HCT116 (cell line): ENCODE measurements at regions not wholly inside any gene's neighbourhood (a gene's known extent, or its start where the extent isn't known, plus 50 kb on each side); places are given as distances from the start of the nearest gene placed in this dataset.

Source experiments
- ATAC-seq: fragments of 200-7000 bp; cut with Tn5 transposase; 2 replicates; pipeline ENCODE4 v1.9.1; 2020; ENCODE audit warnings: mild to moderate bottlenecking, moderate library complexity
- BruUV-seq: library from RNA; stranded (reverse); fragments of 400-500 nt; replicated peaks from 2 replicates; lab custom pipeline; 2021; lab: Mats Ljungman, UMichigan
- CTCF ChIA-PET: fragments of 300-600 bp; sonication (Branson Sonifier 250); formaldehyde crosslinking; loops from one replicate; lab custom pipeline; 2021; ENCODE audit warnings: antibody characterized with exemption; lab: Charles Lee
- POLR2A ChIA-PET: fragments of 300-600, 350-600 bp; sonication (Branson Sonifier 250); formaldehyde crosslinking; loops from one replicate; lab custom pipeline; 2021; ENCODE audit warnings: antibody characterized with exemption; lab: Charles Lee
- RAD21 ChIA-PET, 2 experiments: fragments of 300-600 bp; sonication (Branson Sonifier 250); formaldehyde crosslinking; loops; one replicate each; lab custom pipeline; 2023; ENCODE audit warnings: low total read pairs in 2 of 2; ENCODE audit not compliant: uncharacterized antibody in 2 of 2, unreplicated experiment in 2 of 2, low non-redundant PET in 1 of 2; lab: Charles Lee
- DNase-seq: peaks from one replicate; pipeline ENCODE4 v3.0.0-alpha.2; 2010; ENCODE audit warnings: low read depth, low spot score
- H2AFZ ChIP-seq: fragments of 200-600 bp; shearing (Covaris generic), sonication (generic); 2 replicates; pipeline ENCODE4 v1.6.1; 2017; ENCODE audit warnings: low read depth, mixed run types, mixed read lengths, antibody characterized with exemption, low read length; ENCODE audit not compliant: poor library complexity, severe bottlenecking
- H3K27ac ChIP-seq: 2 replicates; pipeline ENCODE4 v1.5.1; 2012; ENCODE audit warnings: low read depth, low read length
- H3K27me3 ChIP-seq: fragments of 200-600 bp; sonication (generic); 2 replicates; pipeline ENCODE4 v1.6.1; 2016; ENCODE audit warnings: mixed run types, low read length, mixed read lengths; ENCODE audit not compliant: insufficient read depth
- H3K36me3 ChIP-seq, 2 experiments: fragments of 200-500 bp in 1 of 2; fragments of 200-600 bp in 1 of 2; sonication (Bioruptor generic) in 1 of 2; sonication (generic) in 1 of 2; 2 replicates each; pipeline versions ENCODE4 v1.5.1 to v1.6.1; 2014 to 2016; ENCODE audit warnings: low read length in 2 of 2, inconsistent platforms in 1 of 2, mixed read lengths in 1 of 2, mixed run types in 1 of 2; ENCODE audit not compliant: insufficient read depth in 2 of 2, control insufficient read depth in 1 of 2
- H3K4me1 ChIP-seq, 2 experiments: fragments of 200-600 bp in 1 of 2; sonication (generic) in 1 of 2; 2 replicates each; pipeline versions ENCODE4 v1.5.1 to v1.6.1; 2012 to 2017; ENCODE audit warnings: low read length in 2 of 2, inconsistent platforms in 1 of 2, mild to moderate bottlenecking in 1 of 2, mixed read lengths in 1 of 2, mixed run types in 1 of 2, moderate library complexity in 1 of 2; ENCODE audit not compliant: insufficient read depth in 2 of 2, control insufficient read depth in 1 of 2
- H3K4me2 ChIP-seq: fragments of 200-600 bp; sonication (generic); 2 replicates; pipeline ENCODE4 v1.6.1; 2017; ENCODE audit warnings: mixed run types, low read length, mixed read lengths
- H3K4me3 ChIP-seq, 2 experiments: fragments of 200-600 bp in 1 of 2; sonication (generic) in 1 of 2; replicated peaks in 1 of 2; 2 replicates each; pipeline ENCODE4 v1.5.1; 2011 to 2016; ENCODE audit warnings: low read length in 2 of 2, control low read depth in 1 of 2, low read depth in 1 of 2, mild to moderate bottlenecking in 1 of 2, mixed read lengths in 1 of 2, mixed run types in 1 of 2
- H3K79me2 ChIP-seq: fragments of 200-600 bp; sonication (generic); 2 replicates; pipeline ENCODE4 v1.6.1; 2017; ENCODE audit warnings: mild to moderate bottlenecking, mixed run types, low read length, moderate library complexity, mixed read lengths; ENCODE audit not compliant: insufficient read depth
- H3K9ac ChIP-seq: fragments of 200-600 bp; sonication (generic); 2 replicates; pipeline ENCODE4 v1.6.1; 2016; ENCODE audit warnings: low read length, mixed read lengths
- H3K9me2 ChIP-seq: fragments of 200-600 bp; sonication (generic), shearing (Covaris generic); 2 replicates; pipeline ENCODE4 v1.6.1; 2017; ENCODE audit warnings: mixed run types, mild to moderate bottlenecking, moderate library complexity; ENCODE audit not compliant: insufficient read depth
- H3K9me3 ChIP-seq, 2 experiments: fragments of 200-500 bp in 1 of 2; fragments of 200-600 bp in 1 of 2; sonication (Bioruptor generic) in 1 of 2; sonication (generic) in 1 of 2; 2 replicates each; pipeline ENCODE4 v1.6.1; 2014 to 2017; ENCODE audit warnings: low read length in 2 of 2, mixed read lengths in 2 of 2, inconsistent platforms in 1 of 2, low read depth in 1 of 2, mild to moderate bottlenecking in 1 of 2, mixed run types in 1 of 2, moderate library complexity in 1 of 2; ENCODE audit not compliant: control insufficient read depth in 1 of 2, insufficient read depth in 1 of 2
- H4K20me1 ChIP-seq: fragments of 200-600 bp; sonication (generic), shearing (Covaris generic); 2 replicates; pipeline ENCODE4 v1.6.1; 2017; ENCODE audit warnings: mixed run types, mild to moderate bottlenecking, moderate library complexity; ENCODE audit not compliant: insufficient read depth
- CBX3 ChIP-seq: IDR thresholded peaks from 2 replicates; pipeline ENCODE4 v1.6.1; 2012; ENCODE audit warnings: low read depth
- CEBPB ChIP-seq: IDR thresholded peaks from 2 replicates; pipeline ENCODE4 v1.6.1; 2012; ENCODE audit warnings: low read depth
- EGR1 ChIP-seq: IDR thresholded peaks from 2 replicates; pipeline ENCODE4 v1.6.1; 2012; ENCODE audit warnings: low read depth
- ELF1 ChIP-seq: IDR thresholded peaks from 2 replicates; pipeline ENCODE4 v1.6.1; 2012; ENCODE audit warnings: low read depth, borderline replicate concordance
- EZH2 ChIP-seq: fragments of 200-600 bp; sonication (generic); IDR thresholded peaks from 2 replicates; pipeline ENCODE4 v1.6.1; 2017; ENCODE audit warnings: antibody characterized with exemption, mixed run types
- EZH2phosphoT487 ChIP-seq: fragments of 200-600 bp; IDR thresholded peaks from 2 replicates; pipeline ENCODE4 v1.6.1; 2018; ENCODE audit warnings: antibody characterized with exemption, borderline replicate concordance
- FOSL1 ChIP-seq: IDR thresholded peaks from 2 replicates; pipeline ENCODE4 v1.6.1; 2012; ENCODE audit warnings: low read depth
- JUND ChIP-seq: IDR thresholded peaks from 2 replicates; pipeline ENCODE4 v1.6.1; 2012
- MAX ChIP-seq: IDR thresholded peaks from 2 replicates; pipeline ENCODE4 v1.6.1; 2012
- POLR2AphosphoS5 ChIP-seq: IDR thresholded peaks from 2 replicates; pipeline ENCODE4 v1.6.1; 2011; ENCODE audit warnings: mild to moderate bottlenecking, low read depth, low read length, moderate library complexity
- SIN3A ChIP-seq: IDR thresholded peaks from 2 replicates; pipeline ENCODE4 v1.6.1; 2012; ENCODE audit warnings: low read depth
- SP1 ChIP-seq: IDR thresholded peaks from 2 replicates; pipeline ENCODE4 v1.6.1; 2012; ENCODE audit warnings: low read depth
- TCF7L2 ChIP-seq: IDR thresholded peaks from 2 replicates; pipeline ENCODE4 v1.7.0; 2011; ENCODE audit warnings: borderline replicate concordance, inconsistent platforms; ENCODE audit not compliant: insufficient read depth, insufficient read length; ENCODE audit errors: extremely low read depth
- YY1 ChIP-seq: IDR thresholded peaks from 2 replicates; pipeline ENCODE4 v1.6.1; 2011; ENCODE audit warnings: low read length, low read depth, moderate library complexity, mild to moderate bottlenecking; ENCODE audit not compliant: insufficient replicate concordance; ENCODE audit errors: extremely low read depth
- ZBTB33 ChIP-seq: IDR thresholded peaks from 2 replicates; pipeline ENCODE4 v1.6.1; 2011; ENCODE audit warnings: mild to moderate bottlenecking, low read length, moderate library complexity; ENCODE audit not compliant: insufficient replicate concordance; ENCODE audit errors: extremely low read depth
- ZFX ChIP-seq: fragments of 450-650 bp; IDR thresholded peaks from 2 replicates; pipeline ENCODE4 v1.6.1; 2017
- ZNF274 ChIP-seq: fragments of 200-500 bp; sonication (Bioruptor generic); IDR thresholded peaks from 2 replicates; pipeline ENCODE4 v1.6.1; 2014; ENCODE audit warnings: mild to moderate bottlenecking, low read depth, low read length, inconsistent platforms
- intact Hi-C: fragments of 100-400 bp; cut with micrococcal nuclease; formaldehyde crosslinking; loops from 2 replicates; pipeline ENCODE4 v1.10.0; 2022
- TF ChIP-seq, protein P1 (sequence below): IDR thresholded peaks from 2 replicates; pipeline ENCODE4 v1.6.1; 2012; ENCODE audit warnings: low read depth

- no peak for TF ChIP-seq ZBTB33
- TF ChIP-seq, protein P1, sequence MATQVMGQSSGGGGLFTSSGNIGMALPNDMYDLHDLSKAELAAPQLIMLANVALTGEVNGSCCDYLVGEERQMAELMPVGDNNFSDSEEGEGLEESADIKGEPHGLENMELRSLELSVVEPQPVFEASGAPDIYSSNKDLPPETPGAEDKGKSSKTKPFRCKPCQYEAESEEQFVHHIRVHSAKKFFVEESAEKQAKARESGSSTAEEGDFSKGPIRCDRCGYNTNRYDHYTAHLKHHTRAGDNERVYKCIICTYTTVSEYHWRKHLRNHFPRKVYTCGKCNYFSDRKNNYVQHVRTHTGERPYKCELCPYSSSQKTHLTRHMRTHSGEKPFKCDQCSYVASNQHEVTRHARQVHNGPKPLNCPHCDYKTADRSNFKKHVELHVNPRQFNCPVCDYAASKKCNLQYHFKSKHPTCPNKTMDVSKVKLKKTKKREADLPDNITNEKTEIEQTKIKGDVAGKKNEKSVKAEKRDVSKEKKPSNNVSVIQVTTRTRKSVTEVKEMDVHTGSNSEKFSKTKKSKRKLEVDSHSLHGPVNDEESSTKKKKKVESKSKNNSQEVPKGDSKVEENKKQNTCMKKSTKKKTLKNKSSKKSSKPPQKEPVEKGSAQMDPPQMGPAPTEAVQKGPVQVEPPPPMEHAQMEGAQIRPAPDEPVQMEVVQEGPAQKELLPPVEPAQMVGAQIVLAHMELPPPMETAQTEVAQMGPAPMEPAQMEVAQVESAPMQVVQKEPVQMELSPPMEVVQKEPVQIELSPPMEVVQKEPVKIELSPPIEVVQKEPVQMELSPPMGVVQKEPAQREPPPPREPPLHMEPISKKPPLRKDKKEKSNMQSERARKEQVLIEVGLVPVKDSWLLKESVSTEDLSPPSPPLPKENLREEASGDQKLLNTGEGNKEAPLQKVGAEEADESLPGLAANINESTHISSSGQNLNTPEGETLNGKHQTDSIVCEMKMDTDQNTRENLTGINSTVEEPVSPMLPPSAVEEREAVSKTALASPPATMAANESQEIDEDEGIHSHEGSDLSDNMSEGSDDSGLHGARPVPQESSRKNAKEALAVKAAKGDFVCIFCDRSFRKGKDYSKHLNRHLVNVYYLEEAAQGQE = no peak
- no peak for TF ChIP-seq CBX3
- TF ChIP-seq EGR1 = no peak
- TF ChIP-seq POLR2AphosphoS5 = no peak
- no peak for TF ChIP-seq JUND
- TF ChIP-seq ZNF274 = no peak
- no peak for TF ChIP-seq YY1
- no peak for TF ChIP-seq EZH2
- no peak for TF ChIP-seq TCF7L2
- no peak for TF ChIP-seq SIN3A
- no peak for TF ChIP-seq EZH2phosphoT487
- no peak for TF ChIP-seq MAX
- no peak for TF ChIP-seq ELF1
- TF ChIP-seq CEBPB = no peak
- TF ChIP-seq ZFX = no peak
- no peak for TF ChIP-seq FOSL1
- TF ChIP-seq SP1 = no peak
- TF ChIP-seq, all 23 proteins: peak for 0
- H3K36me3 ChIP-seq = no peaks in the 10 kb centered on the region
- no peaks in the 10 kb centered on the region for H4K20me1 ChIP-seq
- H3K9me3 ChIP-seq = no peaks in the 10 kb centered on the region
- ChIA-PET POLR2A (no interaction called here), RAD21 (no interaction called here), CTCF (no interaction called here)
- intact Hi-C loops = no loop called here
- no peak overlapping the region for H3K4me3 ChIP-seq
- DNase-seq = no peak
- H3K27ac ChIP-seq = no peak overlapping the region
- no peaks in the 10 kb centered on the region for H3K9me2 ChIP-seq
- no peak for ATAC-seq
- no peak overlapping the region for H3K4me2 ChIP-seq
- H2AFZ ChIP-seq = no peak overlapping the region
- BruUV-seq = no TSS peak
- no peaks in the 10 kb centered on the region for H3K79me2 ChIP-seq
- H3K27me3 ChIP-seq = no peaks in the 10 kb centered on the region
- no peak overlapping the region for H3K9ac ChIP-seq
- H3K4me1 ChIP-seq = no peaks in the 10 kb centered on the region
Measured at GRCh38 chr5:117191251-117191650, 616.6 kb upstream of the SEMA6A start.
